ENCODE measurements at regions not wholly inside any gene's neighbourhood (a gene's known extent, or its start where the extent isn't known, plus 50 kb on each side); places are given as distances from the start of the nearest gene placed in this dataset.
"Not testable (repeated sequence)": the region's sequence is repeated elsewhere in the genome, so short reads cannot be mapped to it uniquely, and the experiment has no call there.

DNA sequence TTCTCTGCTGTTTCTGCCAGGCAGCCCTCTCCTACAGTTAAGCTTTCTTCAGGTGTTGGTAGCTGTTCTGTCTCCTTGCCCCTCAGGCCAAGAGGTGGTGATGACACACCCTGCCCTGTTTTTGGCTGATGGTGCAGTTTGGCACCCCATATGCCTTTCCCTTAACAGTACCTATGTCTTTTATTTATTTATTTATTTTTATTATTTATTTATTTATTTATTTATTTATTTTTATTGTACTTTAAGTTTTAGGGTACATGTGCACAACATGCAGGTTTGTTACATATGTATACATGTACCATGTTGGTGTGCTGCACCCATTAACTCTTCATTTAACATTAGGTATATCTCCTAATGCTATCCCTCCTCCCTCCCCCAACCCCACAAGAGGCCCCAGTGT is 555.8 kb upstream of the NBEA start:
- TF ChIP-seq RCOR1 (IDR thresholded peaks at IDR 0.05; ENCODE audit: insufficient replicate concordance, low read length); FOS (IDR thresholded peaks at IDR 0.05; ENCODE audit: low read depth, low read length); POLR2A (IDR thresholded peaks at IDR 0.05; ENCODE audit: low read depth, low read length); RFX5 (IDR thresholded peaks at IDR 0.05; ENCODE audit: low read depth, low read length); CEBPB (IDR thresholded peaks at IDR 0.05; ENCODE audit: low read depth, low read length); SMC3 (IDR thresholded peaks at IDR 0.05; ENCODE audit: low read depth, low read length); RAD21 (IDR thresholded peaks at IDR 0.05; ENCODE audit: low read length); CHD1 (IDR thresholded peaks at IDR 0.05; ENCODE audit: low read depth, low read length): not testable (repeated sequence)
- TF ChIP-seq, protein P1, sequence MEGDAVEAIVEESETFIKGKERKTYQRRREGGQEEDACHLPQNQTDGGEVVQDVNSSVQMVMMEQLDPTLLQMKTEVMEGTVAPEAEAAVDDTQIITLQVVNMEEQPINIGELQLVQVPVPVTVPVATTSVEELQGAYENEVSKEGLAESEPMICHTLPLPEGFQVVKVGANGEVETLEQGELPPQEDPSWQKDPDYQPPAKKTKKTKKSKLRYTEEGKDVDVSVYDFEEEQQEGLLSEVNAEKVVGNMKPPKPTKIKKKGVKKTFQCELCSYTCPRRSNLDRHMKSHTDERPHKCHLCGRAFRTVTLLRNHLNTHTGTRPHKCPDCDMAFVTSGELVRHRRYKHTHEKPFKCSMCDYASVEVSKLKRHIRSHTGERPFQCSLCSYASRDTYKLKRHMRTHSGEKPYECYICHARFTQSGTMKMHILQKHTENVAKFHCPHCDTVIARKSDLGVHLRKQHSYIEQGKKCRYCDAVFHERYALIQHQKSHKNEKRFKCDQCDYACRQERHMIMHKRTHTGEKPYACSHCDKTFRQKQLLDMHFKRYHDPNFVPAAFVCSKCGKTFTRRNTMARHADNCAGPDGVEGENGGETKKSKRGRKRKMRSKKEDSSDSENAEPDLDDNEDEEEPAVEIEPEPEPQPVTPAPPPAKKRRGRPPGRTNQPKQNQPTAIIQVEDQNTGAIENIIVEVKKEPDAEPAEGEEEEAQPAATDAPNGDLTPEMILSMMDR (conservative IDR thresholded peaks at IDR 0.05; ENCODE audit: low read depth, low read length): not testable (repeated sequence)
- TF ChIP-seq, protein P2, sequence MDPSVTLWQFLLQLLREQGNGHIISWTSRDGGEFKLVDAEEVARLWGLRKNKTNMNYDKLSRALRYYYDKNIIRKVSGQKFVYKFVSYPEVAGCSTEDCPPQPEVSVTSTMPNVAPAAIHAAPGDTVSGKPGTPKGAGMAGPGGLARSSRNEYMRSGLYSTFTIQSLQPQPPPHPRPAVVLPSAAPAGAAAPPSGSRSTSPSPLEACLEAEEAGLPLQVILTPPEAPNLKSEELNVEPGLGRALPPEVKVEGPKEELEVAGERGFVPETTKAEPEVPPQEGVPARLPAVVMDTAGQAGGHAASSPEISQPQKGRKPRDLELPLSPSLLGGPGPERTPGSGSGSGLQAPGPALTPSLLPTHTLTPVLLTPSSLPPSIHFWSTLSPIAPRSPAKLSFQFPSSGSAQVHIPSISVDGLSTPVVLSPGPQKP (IDR thresholded peaks at IDR 0.05; ENCODE audit: borderline replicate concordance, low read depth, low read length): not testable (repeated sequence)

All from IMR-90 (cell line).